ENCODE measurements at regions not wholly inside any gene's neighbourhood (a gene's known extent, or its start where the extent isn't known, plus 50 kb on each side); places are given as distances from the start of the nearest gene placed in this dataset.
A peak's percentile ranks its signal among the peaks of the same experiment; 100 is the strongest.

GRCh38 chr5:133750356-133750755, 138.0 kb upstream of the FSTL4 start:
- no peak overlapping the region for H3K27ac Mint-ChIP-seq
- H3K9me3 Mint-ChIP-seq, result no peaks in the 10 kb centered on the region
- no peak overlapping the region for H3K4me3 ChIP-seq (ENCODE audit: low read length)
- H3K27me3 Mint-ChIP-seq, result peaks cover 22% of the 10 kb centered on the region
- POLR2A ChIA-PET, result no interaction called here
- no peaks in the 10 kb centered on the region for H3K4me1 ChIP-seq (ENCODE audit: insufficient read depth, low read length)
- intact Hi-C loops (cut with DNase I, micrococcal nuclease), result loop anchor here in 1 of 2 experiments (10.0 kb wide), 1 partner anchor 114 kb away; no protein-coding TSS in a partner anchor
- ATAC-seq (ENCODE audit: poor library complexity) (no peak), DNase-seq (no peak)
- H3K4me1 Mint-ChIP-seq (ENCODE audit: low read depth), result no peaks in the 10 kb centered on the region
- no peak overlapping the region for H3K4me3 Mint-ChIP-seq
- H3K36me3 ChIP-seq (ENCODE audit: insufficient read depth, low read length), result no peaks in the 10 kb centered on the region
- TF ChIP-seq CTCF (IDR thresholded peaks at IDR 0.05), result no peak
- H3K36me3 Mint-ChIP-seq (ENCODE audit: low read depth), result no peaks in the 10 kb centered on the region
- CTCF ChIA-PET, result no interaction called here
- H3K27me3 ChIP-seq (ENCODE audit: control insufficient read depth in 1 of 2, insufficient read depth in 2 of 2, low read length in 2 of 2), result peaks cover 0 to 10% of the 10 kb centered on the region in 2 experiments
- no peak overlapping the region for H3K27ac ChIP-seq (ENCODE audit: low read depth in 1 of 2, low read length in 2 of 2)
- H3K9me3 ChIP-seq (ENCODE audit: control insufficient read depth in 1 of 2, insufficient read depth in 1 of 2, low read length in 2 of 2), result peaks cover 0 to 4% of the 10 kb centered on the region in 2 experiments

- H3K36me3 ChIP-seq (ENCODE audit: insufficient read depth, low read length), result no peaks in the 10 kb centered on the region
- H3K27ac ChIP-seq (ENCODE audit: low read depth in 1 of 2, low read length in 2 of 2), result no peak overlapping the region
- Mint-ChIP-seq H3K9me3 (no peaks in the 10 kb centered on the region), H3K36me3 (ENCODE audit: low read depth) (no peaks in the 10 kb centered on the region), H3K4me3 (no peak overlapping the region), H3K27me3 (peaks cover 13% of the 10 kb centered on the region), H3K4me1 (ENCODE audit: low read depth) (no peaks in the 10 kb centered on the region), H3K27ac (no peak overlapping the region)
- H3K9me3 ChIP-seq (ENCODE audit: control insufficient read depth in 1 of 2, insufficient read depth in 1 of 2, low read length in 2 of 2), result peaks cover 0 to 4% of the 10 kb centered on the region in 2 experiments
- H3K27me3 ChIP-seq (ENCODE audit: control insufficient read depth in 1 of 2, insufficient read depth in 2 of 2, low read length in 2 of 2), result peaks cover 0 to 4% of the 10 kb centered on the region in 2 experiments
- ATAC-seq (ENCODE audit: poor library complexity) (no peak), DNase-seq (no peak)
- H3K4me1 ChIP-seq (ENCODE audit: insufficient read depth, low read length), result no peaks in the 10 kb centered on the region
- ChIA-PET CTCF (no interaction called here), POLR2A (no interaction called here)
- intact Hi-C loops (cut with DNase I, micrococcal nuclease), result no loop called here
- no peak for TF ChIP-seq CTCF (IDR thresholded peaks at IDR 0.05)
- H3K4me3 ChIP-seq (ENCODE audit: low read length), result no peak overlapping the region
Measured at GRCh38 chr5:133749331-133749985, 137.1 kb upstream of the FSTL4 start.

- no peak for ATAC-seq (ENCODE audit: poor library complexity)
- Histone ChIP-seq H3K36me3 (ENCODE audit: insufficient read depth, low read length) (no peaks in the 10 kb centered on the region), H3K27me3 (ENCODE audit: control insufficient read depth in 1 of 2, insufficient read depth in 2 of 2, low read length in 2 of 2) (no peaks in the 10 kb centered on the region), H3K9me3 (ENCODE audit: control insufficient read depth in 1 of 2, insufficient read depth in 1 of 2, low read length in 2 of 2) (peaks cover 0 to 4% of the 10 kb centered on the region in 2 experiments), H3K4me1 (ENCODE audit: insufficient read depth, low read length) (no peaks in the 10 kb centered on the region), H3K4me3 (ENCODE audit: low read length) (no peak overlapping the region), H3K27ac (ENCODE audit: low read depth in 1 of 2, low read length in 2 of 2) (no peak overlapping the region)
- Mint-ChIP-seq H3K27ac (no peak overlapping the region), H3K36me3 (ENCODE audit: low read depth) (no peaks in the 10 kb centered on the region), H3K4me3 (no peak overlapping the region), H3K27me3 (peaks cover 20% of the 10 kb centered on the region), H3K4me1 (ENCODE audit: low read depth) (no peaks in the 10 kb centered on the region), H3K9me3 (no peaks in the 10 kb centered on the region)
- POLR2A ChIA-PET, result interaction anchor here (0.7 kb wide), 1 partner anchor 21 kb away, joined by 3 read pairs; no protein-coding TSS in a partner anchor
- CTCF ChIA-PET, result no interaction called here
- TF ChIP-seq CTCF (IDR thresholded peaks at IDR 0.05), result no peak
- intact Hi-C loops (cut with DNase I, micrococcal nuclease), result no loop called here
- peak in 2 of 14 experiments; percentile 14 to 15 for DNase-seq
Measured at GRCh38 chr5:133746834-133747233, 134.5 kb upstream of the FSTL4 start.
